GM21723 (cell line): ENCODE measurements at regions not wholly inside any gene's neighbourhood (a gene's known extent, or its start where the extent isn't known, plus 50 kb on each side); places are given as distances from the start of the nearest gene placed in this dataset.

Experiments
- ATAC-seq: cut with Tn5 transposase; IDR thresholded peaks from one replicate; pipeline ENCODE4 v1.9.1; 2021; ENCODE audit warnings: mild to moderate bottlenecking, moderate library complexity; ENCODE audit not compliant: unreplicated experiment

- no peak for ATAC-seq
These were observed 219.4 kb downstream of the FOXL1 start for GRCh38 chr16:86797700-86798099.

GRCh38 chr16:86798247-86799041 lies 220.1 kb downstream of the FOXL1 start:
- ATAC-seq = no peak

- no peak for ATAC-seq
These were observed 221.0 kb downstream of the FOXL1 start for GRCh38 chr16:86799367-86799766.

GRCh38 chr16:86800894-86801293 lies 222.5 kb downstream of the FOXL1 start:
- no peak for ATAC-seq

GRCh38 chr16:86802013-86802412 lies 223.7 kb downstream of the FOXL1 start:
- ATAC-seq = no peak

- ATAC-seq = no peak
These were observed 226.8 kb downstream of the FOXL1 start for GRCh38 chr16:86805188-86805587.

- ATAC-seq = no peak
These were observed 228.0 kb downstream of the FOXL1 start for GRCh38 chr16:86806181-86806837.

- ATAC-seq = no peak
These were observed 228.5 kb downstream of the FOXL1 start for GRCh38 chr16:86806838-86807351.

GRCh38 chr16:86808863-86809444 lies 230.6 kb downstream of the FOXL1 start:
- no peak for ATAC-seq

- ATAC-seq = no peak
These were observed 231.2 kb downstream of the FOXL1 start for GRCh38 chr16:86809458-86809955.

- ATAC-seq = no peak
These were observed 231.7 kb downstream of the FOXL1 start for GRCh38 chr16:86810062-86810461.

GRCh38 chr16:86812363-86812970 lies 234.1 kb downstream of the FOXL1 start:
- ATAC-seq = no peak

GRCh38 chr16:86814256-86814655 lies 235.9 kb downstream of the FOXL1 start:
- no peak for ATAC-seq

GRCh38 chr16:86816930-86817625 lies 238.7 kb downstream of the FOXL1 start:
- no peak for ATAC-seq

- ATAC-seq = no peak
These were observed 240.6 kb downstream of the FOXL1 start for GRCh38 chr16:86818671-86819532.

GRCh38 chr16:86819533-86819892 lies 241.2 kb downstream of the FOXL1 start:
- no peak for ATAC-seq

- ATAC-seq = no peak
These were observed 243.5 kb downstream of the FOXL1 start for GRCh38 chr16:86821895-86822294.

GRCh38 chr16:86823125-86823524 lies 244.8 kb downstream of the FOXL1 start:
- ATAC-seq = no peak

GRCh38 chr16:86823888-86824671 lies 245.7 kb downstream of the FOXL1 start:
- no peak for ATAC-seq
